ENCODE measurements at regions not wholly inside any gene's neighbourhood (a gene's known extent, or its start where the extent isn't known, plus 50 kb on each side); places are given as distances from the start of the nearest gene placed in this dataset.
"Not testable (repeated sequence)": the region's sequence is repeated elsewhere in the genome, so short reads cannot be mapped to it uniquely, and the experiment has no call there.

- H3K9me3 ChIP-seq (ENCODE audit: control insufficient read depth, low read depth, low read length); H3K27ac ChIP-seq (ENCODE audit: low read length); H3K27me3 ChIP-seq (ENCODE audit: control insufficient read depth, insufficient read depth, low read length); H3K4me1 ChIP-seq (ENCODE audit: control insufficient read depth, insufficient read depth, low read length); H3K4me3 ChIP-seq (ENCODE audit: low read length); H3K36me3 ChIP-seq (ENCODE audit: control insufficient read depth, insufficient read depth, low read length): not testable (repeated sequence)
- WGBS (ENCODE audit: insufficient coverage, low lambda C conversion rate): no CpG with 5 or more reads among the region's 15 CpGs
- peak; percentile 2 to 9 for DNase-seq
Observed at GRCh38 chr3:10109-10996, 186.2 kb upstream of the CHL1 start.

GRCh38 chr3:11734-12133, 184.8 kb upstream of the CHL1 start:
- WGBS (ENCODE audit: insufficient coverage, low lambda C conversion rate): no CpG with 5 or more reads among the region's 22 CpGs
- no peaks in the 10 kb centered on the region for H3K4me1 ChIP-seq (ENCODE audit: control insufficient read depth, insufficient read depth, low read length)
- DNase-seq: no peak
- no peaks in the 10 kb centered on the region for H3K36me3 ChIP-seq (ENCODE audit: control insufficient read depth, insufficient read depth, low read length)
- no peaks in the 10 kb centered on the region for H3K27me3 ChIP-seq (ENCODE audit: control insufficient read depth, insufficient read depth, low read length)
- H3K27ac ChIP-seq (ENCODE audit: low read length): no peak overlapping the region
- H3K9me3 ChIP-seq (ENCODE audit: control insufficient read depth, low read depth, low read length): peaks cover 8% of the 10 kb centered on the region
- H3K4me3 ChIP-seq (ENCODE audit: low read length): no peak overlapping the region

- no peak overlapping the region for H3K4me3 ChIP-seq (ENCODE audit: low read length)
- H3K27ac ChIP-seq (ENCODE audit: low read length): no peak overlapping the region
- H3K9me3 ChIP-seq (ENCODE audit: control insufficient read depth, low read depth, low read length): peaks cover 8% of the 10 kb centered on the region
- DNase-seq: no peak
- H3K27me3 ChIP-seq (ENCODE audit: control insufficient read depth, insufficient read depth, low read length): no peaks in the 10 kb centered on the region
- no peaks in the 10 kb centered on the region for H3K4me1 ChIP-seq (ENCODE audit: control insufficient read depth, insufficient read depth, low read length)
- 100% methylated on average over 2 of the region's 3 CpGs for WGBS (ENCODE audit: insufficient coverage, low lambda C conversion rate)
- no peaks in the 10 kb centered on the region for H3K36me3 ChIP-seq (ENCODE audit: control insufficient read depth, insufficient read depth, low read length)
Observed at GRCh38 chr3:14652-15051, 181.9 kb upstream of the CHL1 start.

GRCh38 chr3:16366-16765, 180.2 kb upstream of the CHL1 start:
- Histone ChIP-seq H3K9me3 (ENCODE audit: control insufficient read depth, low read depth, low read length) (no peaks in the 10 kb centered on the region), H3K4me3 (ENCODE audit: low read length) (no peak overlapping the region), H3K36me3 (ENCODE audit: control insufficient read depth, insufficient read depth, low read length) (no peaks in the 10 kb centered on the region), H3K27me3 (ENCODE audit: control insufficient read depth, insufficient read depth, low read length) (no peaks in the 10 kb centered on the region), H3K27ac (ENCODE audit: low read length) (no peak overlapping the region), H3K4me1 (ENCODE audit: control insufficient read depth, insufficient read depth, low read length) (no peaks in the 10 kb centered on the region)
- 100% methylated on average over 1 of the region's 2 CpGs for WGBS (ENCODE audit: insufficient coverage, low lambda C conversion rate)
- no peak for DNase-seq

- DNase-seq: no peak
- H3K27ac ChIP-seq (ENCODE audit: low read length): no peak overlapping the region
- no peaks in the 10 kb centered on the region for H3K36me3 ChIP-seq (ENCODE audit: control insufficient read depth, insufficient read depth, low read length)
- H3K27me3 ChIP-seq (ENCODE audit: control insufficient read depth, insufficient read depth, low read length): no peaks in the 10 kb centered on the region
- H3K4me3 ChIP-seq (ENCODE audit: low read length): no peak overlapping the region
- H3K9me3 ChIP-seq (ENCODE audit: control insufficient read depth, low read depth, low read length): no peaks in the 10 kb centered on the region
- no peaks in the 10 kb centered on the region for H3K4me1 ChIP-seq (ENCODE audit: control insufficient read depth, insufficient read depth, low read length)
Observed at GRCh38 chr3:20421-20820, 176.1 kb upstream of the CHL1 start.

GRCh38 chr3:24006-24405, 172.6 kb upstream of the CHL1 start:
- WGBS (ENCODE audit: insufficient coverage, low lambda C conversion rate): no CpG with 5 or more reads among the region's 3 CpGs
- Histone ChIP-seq H3K27me3 (ENCODE audit: control insufficient read depth, insufficient read depth, low read length) (no peaks in the 10 kb centered on the region), H3K4me3 (ENCODE audit: low read length) (no peak overlapping the region), H3K27ac (ENCODE audit: low read length) (no peak overlapping the region), H3K36me3 (ENCODE audit: control insufficient read depth, insufficient read depth, low read length) (no peaks in the 10 kb centered on the region), H3K4me1 (ENCODE audit: control insufficient read depth, insufficient read depth, low read length) (no peaks in the 10 kb centered on the region), H3K9me3 (ENCODE audit: control insufficient read depth, low read depth, low read length) (no peaks in the 10 kb centered on the region)
- no peak for DNase-seq

- DNase-seq: no peak
- Histone ChIP-seq H3K9me3 (ENCODE audit: control insufficient read depth, low read depth, low read length) (no peaks in the 10 kb centered on the region), H3K27me3 (ENCODE audit: control insufficient read depth, insufficient read depth, low read length) (no peaks in the 10 kb centered on the region), H3K4me1 (ENCODE audit: control insufficient read depth, insufficient read depth, low read length) (no peaks in the 10 kb centered on the region), H3K36me3 (ENCODE audit: control insufficient read depth, insufficient read depth, low read length) (no peaks in the 10 kb centered on the region), H3K4me3 (ENCODE audit: low read length) (no peak overlapping the region), H3K27ac (ENCODE audit: low read length) (no peak overlapping the region)
- WGBS (ENCODE audit: insufficient coverage, low lambda C conversion rate): no CpG with 5 or more reads among the region's 2 CpGs
Observed at GRCh38 chr3:25056-25455, 171.5 kb upstream of the CHL1 start.

- no CpG with 5 or more reads among the region's 1 CpG for WGBS (ENCODE audit: insufficient coverage, low lambda C conversion rate)
- H3K4me3 ChIP-seq (ENCODE audit: low read length); H3K9me3 ChIP-seq (ENCODE audit: control insufficient read depth, low read depth, low read length); H3K27me3 ChIP-seq (ENCODE audit: control insufficient read depth, insufficient read depth, low read length); H3K4me1 ChIP-seq (ENCODE audit: control insufficient read depth, insufficient read depth, low read length); H3K36me3 ChIP-seq (ENCODE audit: control insufficient read depth, insufficient read depth, low read length); H3K27ac ChIP-seq (ENCODE audit: low read length); DNase-seq: not testable (repeated sequence)
Observed at GRCh38 chr3:35985-36384, 160.6 kb upstream of the CHL1 start.

GRCh38 chr3:42871-43744, 153.5 kb upstream of the CHL1 start:
- H3K4me1 ChIP-seq (ENCODE audit: control insufficient read depth, insufficient read depth, low read length); H3K27ac ChIP-seq (ENCODE audit: low read length); DNase-seq; H3K36me3 ChIP-seq (ENCODE audit: control insufficient read depth, insufficient read depth, low read length); H3K9me3 ChIP-seq (ENCODE audit: control insufficient read depth, low read depth, low read length); H3K27me3 ChIP-seq (ENCODE audit: control insufficient read depth, insufficient read depth, low read length); H3K4me3 ChIP-seq (ENCODE audit: low read length): not testable (repeated sequence)
- no CpG with 5 or more reads among the region's 9 CpGs for WGBS (ENCODE audit: insufficient coverage, low lambda C conversion rate)

GRCh38 chr3:44028-44676, 152.4 kb upstream of the CHL1 start:
- no peaks in the 10 kb centered on the region for H3K36me3 ChIP-seq (ENCODE audit: control insufficient read depth, insufficient read depth, low read length)
- no CpG with 5 or more reads among the region's 9 CpGs for WGBS (ENCODE audit: insufficient coverage, low lambda C conversion rate)
- H3K27ac ChIP-seq (ENCODE audit: low read length): no peak overlapping the region
- H3K9me3 ChIP-seq (ENCODE audit: control insufficient read depth, low read depth, low read length): no peaks in the 10 kb centered on the region
- no peak for DNase-seq
- no peak overlapping the region for H3K4me3 ChIP-seq (ENCODE audit: low read length)
- H3K27me3 ChIP-seq (ENCODE audit: control insufficient read depth, insufficient read depth, low read length): no peaks in the 10 kb centered on the region
- no peaks in the 10 kb centered on the region for H3K4me1 ChIP-seq (ENCODE audit: control insufficient read depth, insufficient read depth, low read length)
